GM12878 (cell line): ENCODE measurements at regions not wholly inside any gene's neighbourhood (a gene's known extent, or its start where the extent isn't known, plus 50 kb on each side); places are given as distances from the start of the nearest gene placed in this dataset.

Source experiments
- ATAC-seq: fragments of 200-7000 bp; cut with Tn5 transposase; 3 replicates; pipeline ENCODE4 v1.9.1; 2020; ENCODE audit warnings: mild to moderate bottlenecking, moderate library complexity
- BruUV-seq: library from RNA; stranded (reverse); fragments of 400-500 nt; replicated peaks from 2 replicates; lab custom pipeline; 2021; lab: Mats Ljungman, UMichigan
- CTCF ChIA-PET: fragments of 300-600 bp; sonication (Branson Sonifier 250); formaldehyde crosslinking; extraction: SDS; loops from one replicate; lab custom pipeline; 2021; ENCODE audit warnings: inconsistent platforms; lab: Yijun Ruan, JAX
- POLR2A ChIA-PET: fragments of 350-600 bp; formaldehyde crosslinking; extraction: SDS; loops from one replicate; lab custom pipeline; 2021; ENCODE audit warnings: inconsistent platforms; lab: Charles Lee
- RAD21 ChIA-PET: fragments of 300-600 bp; sonication (Branson Sonifier 250); formaldehyde crosslinking; loops from one replicate; lab custom pipeline; 2023; ENCODE audit warnings: antibody characterized with exemption; ENCODE audit not compliant: unreplicated experiment; lab: Charles Lee
- SMC1A ChIA-PET: fragments of 300-600 bp; sonication (Branson Sonifier 250); formaldehyde crosslinking; loops from one replicate; lab custom pipeline; 2023; ENCODE audit not compliant: unreplicated experiment, uncharacterized antibody; lab: Charles Lee
- DNase-seq: peaks from one replicate; pipeline ENCODE4 v3.0.0-alpha.2; 2011; ENCODE audit warnings: low read depth, low spot score
- FAIRE-seq: peaks from 3 replicates; lab custom pipeline; 2011; peaks lifted over from hg19 to GRCh38; lab: Jason Lieb, UNC
- H2AFZ ChIP-seq: 2 replicates; pipeline ENCODE4 v1.6.0; 2011; ENCODE audit warnings: low read depth, low read length, control low read depth; ENCODE audit not compliant: control insufficient read depth
- H3K27ac ChIP-seq: 2 replicates; pipeline ENCODE4 v1.5.1; 2011; ENCODE audit warnings: control low read depth; ENCODE audit not compliant: control insufficient read depth, insufficient read depth
- H3K27me3 ChIP-seq, 2 experiments: replicated peaks in 1 of 2; 2 replicates each; pipeline versions ENCODE4 v1.6.0 to v1.6.1; 2011; ENCODE audit warnings: low read length in 1 of 2; ENCODE audit not compliant: control insufficient read depth in 2 of 2, insufficient read depth in 2 of 2
- H3K36me3 ChIP-seq, 2 experiments: 2 replicates each; pipeline ENCODE4 v1.5.1; 2011; ENCODE audit warnings: low read length in 1 of 2; ENCODE audit not compliant: control insufficient read depth in 2 of 2, insufficient read depth in 2 of 2
- H3K4me1 ChIP-seq: 2 replicates; pipeline ENCODE4 v1.6.1; 2011; ENCODE audit warnings: mild to moderate bottlenecking, low read length, moderate library complexity, mixed read lengths; ENCODE audit not compliant: control insufficient read depth, insufficient read depth
- H3K4me2 ChIP-seq: 2 replicates; pipeline ENCODE4 v1.6.0; 2011; ENCODE audit warnings: control low read depth; ENCODE audit not compliant: control insufficient read depth, insufficient read depth
- H3K4me3 ChIP-seq: fragments of 200-600 bp; sonication (generic); 2 replicates; pipeline ENCODE4 v1.5.1; 2016
- H3K79me2 ChIP-seq: 2 replicates; pipeline ENCODE4 v1.6.0; 2011; ENCODE audit warnings: low read length; ENCODE audit not compliant: control insufficient read depth, insufficient read depth
- H3K9ac ChIP-seq: 2 replicates; pipeline ENCODE4 v1.8.0; 2011; ENCODE audit warnings: low read length, control low read depth, mixed read lengths; ENCODE audit not compliant: control insufficient read depth, insufficient read depth
- H3K9me3 ChIP-seq: replicated peaks from 3 replicates; pipeline ENCODE4 v1.5.1; 2011; ENCODE audit warnings: mild to moderate bottlenecking, low read length; ENCODE audit not compliant: control insufficient read depth, insufficient read depth
- H4K20me1 ChIP-seq: 2 replicates; pipeline ENCODE4 v1.6.0; 2011; ENCODE audit not compliant: control insufficient read depth, insufficient read depth
- BACH1 ChIP-seq: fragments of 450-650 bp; IDR thresholded peaks from 2 replicates; pipeline ENCODE4 v1.6.1; 2017; ENCODE audit warnings: mild to moderate bottlenecking, borderline replicate concordance
- BRCA1 ChIP-seq: IDR thresholded peaks from 2 replicates; pipeline ENCODE4 v1.6.1; 2011; ENCODE audit warnings: low read depth, low read length, improper control_type of control experiment
- CBFB ChIP-seq: IDR thresholded peaks from 2 replicates; pipeline ENCODE4 v1.6.1; 2016; ENCODE audit warnings: antibody characterized with exemption, low read depth
- CHD1 ChIP-seq: IDR thresholded peaks from 2 replicates; pipeline ENCODE4 v1.6.1; 2012; ENCODE audit warnings: low read depth, low read length, improper control_type of control experiment
- CREB1 ChIP-seq: IDR thresholded peaks from 2 replicates; pipeline ENCODE4 v1.6.1; 2012; ENCODE audit warnings: low read depth, mild to moderate bottlenecking, inconsistent platforms
- JUNB ChIP-seq: IDR thresholded peaks from 2 replicates; pipeline ENCODE4 v1.6.1; 2016; ENCODE audit warnings: antibody characterized with exemption, mild to moderate bottlenecking
- KAT2A ChIP-seq: conservative IDR thresholded peaks from 2 replicates; pipeline ENCODE4 v1.6.1; 2011; ENCODE audit warnings: low read depth, low read length; ENCODE audit not compliant: control insufficient read depth
- PAX5 ChIP-seq: IDR thresholded peaks from 2 replicates; pipeline ENCODE4 v1.6.1; 2011; ENCODE audit warnings: low read depth, low read length, borderline replicate concordance
- PML ChIP-seq: IDR thresholded peaks from 2 replicates; pipeline ENCODE4 v1.6.1; 2012; ENCODE audit warnings: low read length, inconsistent platforms
- POLR2AphosphoS5 ChIP-seq: IDR thresholded peaks from 2 replicates; pipeline ENCODE4 v1.6.1; 2011; ENCODE audit warnings: mild to moderate bottlenecking, low read length, inconsistent platforms
- RFX5 ChIP-seq: IDR thresholded peaks from 2 replicates; pipeline ENCODE4 v1.6.1; 2011; ENCODE audit warnings: low read depth, low read length, improper control_type of control experiment
- STAT3 ChIP-seq: IDR thresholded peaks from 2 replicates; pipeline ENCODE4 v1.6.1; 2011; ENCODE audit warnings: low read depth, low read length, improper control_type of control experiment
- TARDBP ChIP-seq: IDR thresholded peaks from 2 replicates; pipeline ENCODE4 v1.6.1; 2016; ENCODE audit warnings: borderline replicate concordance
- ZNF24 ChIP-seq: fragments of 450-650 bp; IDR thresholded peaks from 2 replicates; pipeline ENCODE4 v1.6.1; 2017; ENCODE audit warnings: antibody characterized with exemption, mild to moderate bottlenecking
- ZNF622 ChIP-seq: fragments of 450-650 bp; IDR thresholded peaks from 2 replicates; pipeline ENCODE4 v1.6.1; 2017; ENCODE audit warnings: mild to moderate bottlenecking, inconsistent platforms
- in situ Hi-C: fragments of 300-500 bp; cut with MboI; formaldehyde crosslinking; loops from 9 replicates; pipeline ENCODE4 v1.14.3; 2018; ENCODE audit warnings: mixed read lengths
- intact Hi-C: fragments of 100-400 bp; cut with micrococcal nuclease; formaldehyde crosslinking; loops from one replicate; pipeline ENCODE4 v1.14.2; 2022; ENCODE audit not compliant: unreplicated experiment
- TF ChIP-seq, protein P1 (sequence below): IDR thresholded peaks from 2 replicates; pipeline ENCODE4 v1.6.1; 2012; ENCODE audit warnings: improper control_type of control experiment, low read depth, low read length; ENCODE audit not compliant: insufficient replicate concordance
- TF ChIP-seq, protein P2 (sequence below): fragments of 450-650 bp; IDR thresholded peaks from 2 replicates; pipeline ENCODE4 v1.6.1; 2014; ENCODE audit warnings: mild to moderate bottlenecking
- TF ChIP-seq, protein P3 (sequence below): fragments of 450-650 bp; IDR thresholded peaks from 2 replicates; pipeline ENCODE4 v1.6.1; 2016; ENCODE audit warnings: mild to moderate bottlenecking
- TF ChIP-seq, protein P4 (sequence below): IDR thresholded peaks from 2 replicates; pipeline ENCODE4 v1.6.1; 2011; ENCODE audit warnings: borderline replicate concordance, low read depth, mild to moderate bottlenecking, moderate library complexity, mixed read lengths, low read length; ENCODE audit not compliant: insufficient read depth; ENCODE audit errors: extremely low read length

DNA sequence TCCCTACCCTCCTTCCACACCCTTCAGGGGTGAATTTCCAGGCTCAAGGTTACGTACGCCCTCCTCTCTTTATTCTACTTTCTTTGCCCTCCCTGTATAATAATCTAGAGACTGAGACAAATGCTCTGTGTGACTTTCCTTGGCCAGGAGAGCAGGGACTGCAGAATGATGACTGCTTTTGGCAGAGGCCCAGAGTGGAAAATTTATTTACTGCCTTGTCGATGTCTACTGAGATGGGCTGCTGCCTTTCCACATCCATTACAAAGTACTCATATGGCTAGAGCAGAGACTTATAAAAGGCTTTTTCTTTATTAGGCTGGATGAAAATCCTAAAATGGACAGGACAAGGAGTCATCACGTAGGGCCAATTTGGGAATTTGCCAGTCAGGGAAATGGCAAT, 576.2 kb downstream of the TUSC7 start (continued):
- TF ChIP-seq BRCA1 (no peak), CHD1 (no peak), STAT3 (no peak), CBFB (no peak), ZNF622 (no peak)

DNA sequence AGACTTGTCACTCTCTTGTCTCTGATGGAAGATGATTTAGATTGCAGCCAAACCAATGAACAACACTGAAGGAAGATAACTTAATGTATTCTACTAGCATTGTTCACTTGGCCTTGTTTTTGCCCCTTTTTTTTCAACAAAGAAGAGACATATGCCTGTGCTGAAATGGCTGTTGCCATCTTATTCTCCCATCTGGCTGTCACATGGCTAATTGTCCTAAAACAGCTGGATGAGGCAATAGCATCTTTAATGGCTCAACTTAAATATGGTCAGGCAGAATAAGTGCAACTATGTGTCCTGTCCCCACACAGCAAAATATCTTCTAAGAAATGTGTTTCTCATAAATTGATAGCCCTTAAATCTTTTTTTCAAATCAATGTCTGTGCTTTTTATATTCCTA, 576.9 kb downstream of the TUSC7 start:
- H3K9me3 ChIP-seq, result no peaks in the 10 kb centered on the region
- RAD21 ChIA-PET, result no interaction called here
- POLR2A ChIA-PET, result no interaction called here
- intact Hi-C loops (no loop called here), in situ Hi-C loops (no loop called here)
- ATAC-seq (no peak), FAIRE-seq (no peak), DNase-seq (no peak)
- H3K4me1 ChIP-seq, result no peaks in the 10 kb centered on the region
- H2AFZ ChIP-seq, result no peak overlapping the region
- CTCF ChIA-PET, result interaction anchor here (0.6 kb wide), 1 partner anchor 64 kb away, joined by 3 read pairs; no protein-coding TSS in a partner anchor
- H3K27ac ChIP-seq, result no peak overlapping the region
- H4K20me1 ChIP-seq, result no peaks in the 10 kb centered on the region
- SMC1A ChIA-PET, result interaction anchor here (1.7 kb wide), 1 partner anchor 10 kb away, joined by 5 read pairs; no protein-coding TSS in a partner anchor
- no peaks in the 10 kb centered on the region for H3K36me3 ChIP-seq
- H3K9ac ChIP-seq, result no peak overlapping the region
- H3K79me2 ChIP-seq, result no peaks in the 10 kb centered on the region
- no peaks in the 10 kb centered on the region; a peak in 1 of 4 replicates for H3K27me3 ChIP-seq
- H3K4me3 ChIP-seq, result no peak overlapping the region
- no TSS peak for BruUV-seq
- no peak overlapping the region for H3K4me2 ChIP-seq
- TF ChIP-seq, protein P1, sequence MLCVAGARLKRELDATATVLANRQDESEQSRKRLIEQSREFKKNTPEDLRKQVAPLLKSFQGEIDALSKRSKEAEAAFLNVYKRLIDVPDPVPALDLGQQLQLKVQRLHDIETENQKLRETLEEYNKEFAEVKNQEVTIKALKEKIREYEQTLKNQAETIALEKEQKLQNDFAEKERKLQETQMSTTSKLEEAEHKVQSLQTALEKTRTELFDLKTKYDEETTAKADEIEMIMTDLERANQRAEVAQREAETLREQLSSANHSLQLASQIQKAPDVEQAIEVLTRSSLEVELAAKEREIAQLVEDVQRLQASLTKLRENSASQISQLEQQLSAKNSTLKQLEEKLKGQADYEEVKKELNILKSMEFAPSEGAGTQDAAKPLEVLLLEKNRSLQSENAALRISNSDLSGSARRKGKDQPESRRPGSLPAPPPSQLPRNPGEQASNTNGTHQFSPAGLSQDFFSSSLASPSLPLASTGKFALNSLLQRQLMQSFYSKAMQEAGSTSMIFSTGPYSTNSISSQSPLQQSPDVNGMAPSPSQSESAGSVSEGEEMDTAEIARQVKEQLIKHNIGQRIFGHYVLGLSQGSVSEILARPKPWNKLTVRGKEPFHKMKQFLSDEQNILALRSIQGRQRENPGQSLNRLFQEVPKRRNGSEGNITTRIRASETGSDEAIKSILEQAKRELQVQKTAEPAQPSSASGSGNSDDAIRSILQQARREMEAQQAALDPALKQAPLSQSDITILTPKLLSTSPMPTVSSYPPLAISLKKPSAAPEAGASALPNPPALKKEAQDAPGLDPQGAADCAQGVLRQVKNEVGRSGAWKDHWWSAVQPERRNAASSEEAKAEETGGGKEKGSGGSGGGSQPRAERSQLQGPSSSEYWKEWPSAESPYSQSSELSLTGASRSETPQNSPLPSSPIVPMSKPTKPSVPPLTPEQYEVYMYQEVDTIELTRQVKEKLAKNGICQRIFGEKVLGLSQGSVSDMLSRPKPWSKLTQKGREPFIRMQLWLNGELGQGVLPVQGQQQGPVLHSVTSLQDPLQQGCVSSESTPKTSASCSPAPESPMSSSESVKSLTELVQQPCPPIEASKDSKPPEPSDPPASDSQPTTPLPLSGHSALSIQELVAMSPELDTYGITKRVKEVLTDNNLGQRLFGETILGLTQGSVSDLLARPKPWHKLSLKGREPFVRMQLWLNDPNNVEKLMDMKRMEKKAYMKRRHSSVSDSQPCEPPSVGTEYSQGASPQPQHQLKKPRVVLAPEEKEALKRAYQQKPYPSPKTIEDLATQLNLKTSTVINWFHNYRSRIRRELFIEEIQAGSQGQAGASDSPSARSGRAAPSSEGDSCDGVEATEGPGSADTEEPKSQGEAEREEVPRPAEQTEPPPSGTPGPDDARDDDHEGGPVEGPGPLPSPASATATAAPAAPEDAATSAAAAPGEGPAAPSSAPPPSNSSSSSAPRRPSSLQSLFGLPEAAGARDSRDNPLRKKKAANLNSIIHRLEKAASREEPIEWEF, result no peak
- no peak for TF ChIP-seq CREB1
- TF ChIP-seq PAX5, result no peak
- TF ChIP-seq PML, result no peak
- TF ChIP-seq, protein P2, sequence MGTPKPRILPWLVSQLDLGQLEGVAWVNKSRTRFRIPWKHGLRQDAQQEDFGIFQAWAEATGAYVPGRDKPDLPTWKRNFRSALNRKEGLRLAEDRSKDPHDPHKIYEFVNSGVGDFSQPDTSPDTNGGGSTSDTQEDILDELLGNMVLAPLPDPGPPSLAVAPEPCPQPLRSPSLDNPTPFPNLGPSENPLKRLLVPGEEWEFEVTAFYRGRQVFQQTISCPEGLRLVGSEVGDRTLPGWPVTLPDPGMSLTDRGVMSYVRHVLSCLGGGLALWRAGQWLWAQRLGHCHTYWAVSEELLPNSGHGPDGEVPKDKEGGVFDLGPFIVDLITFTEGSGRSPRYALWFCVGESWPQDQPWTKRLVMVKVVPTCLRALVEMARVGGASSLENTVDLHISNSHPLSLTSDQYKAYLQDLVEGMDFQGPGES, result no peak
- no peak for TF ChIP-seq JUNB
- TF ChIP-seq, protein P3, sequence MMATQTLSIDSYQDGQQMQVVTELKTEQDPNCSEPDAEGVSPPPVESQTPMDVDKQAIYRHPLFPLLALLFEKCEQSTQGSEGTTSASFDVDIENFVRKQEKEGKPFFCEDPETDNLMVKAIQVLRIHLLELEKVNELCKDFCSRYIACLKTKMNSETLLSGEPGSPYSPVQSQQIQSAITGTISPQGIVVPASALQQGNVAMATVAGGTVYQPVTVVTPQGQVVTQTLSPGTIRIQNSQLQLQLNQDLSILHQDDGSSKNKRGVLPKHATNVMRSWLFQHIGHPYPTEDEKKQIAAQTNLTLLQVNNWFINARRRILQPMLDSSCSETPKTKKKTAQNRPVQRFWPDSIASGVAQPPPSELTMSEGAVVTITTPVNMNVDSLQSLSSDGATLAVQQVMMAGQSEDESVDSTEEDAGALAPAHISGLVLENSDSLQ, result no peak
- TF ChIP-seq TARDBP, result no peak
- no peak for TF ChIP-seq RFX5
- TF ChIP-seq ZNF24, result no peak
- no peak for TF ChIP-seq KAT2A
- TF ChIP-seq, protein P4, sequence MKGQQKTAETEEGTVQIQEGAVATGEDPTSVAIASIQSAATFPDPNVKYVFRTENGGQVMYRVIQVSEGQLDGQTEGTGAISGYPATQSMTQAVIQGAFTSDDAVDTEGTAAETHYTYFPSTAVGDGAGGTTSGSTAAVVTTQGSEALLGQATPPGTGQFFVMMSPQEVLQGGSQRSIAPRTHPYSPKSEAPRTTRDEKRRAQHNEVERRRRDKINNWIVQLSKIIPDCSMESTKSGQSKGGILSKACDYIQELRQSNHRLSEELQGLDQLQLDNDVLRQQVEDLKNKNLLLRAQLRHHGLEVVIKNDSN, result no peak
- TF ChIP-seq POLR2AphosphoS5, result no peak
- TF ChIP-seq BACH1, result no peak
